OCI-LY3 (cell line): ENCODE measurements at regions not wholly inside any gene's neighbourhood (a gene's known extent, or its start where the extent isn't known, plus 50 kb on each side); places are given as distances from the start of the nearest gene placed in this dataset.

ENCODE experiments used
- H2AFZ ChIP-seq: fragments of 200-600, 300-600 bp; shearing (Covaris generic); 2 replicates; pipeline ENCODE4 v1.6.0; 2014; ENCODE audit warnings: antibody characterized with exemption, low read depth, low read length
- H3K27ac ChIP-seq: fragments of 200-600, 300-600 bp; sonication (generic); 2 replicates; pipeline ENCODE4 v1.5.1; 2014; ENCODE audit warnings: mild to moderate bottlenecking, low read length, moderate library complexity, mixed read lengths
- H3K27me3 ChIP-seq: fragments of 200-600, 300-600 bp; sonication (generic); 2 replicates; pipeline ENCODE4 v1.6.1; 2014; ENCODE audit warnings: low read depth, low read length, mixed read lengths
- H3K36me3 ChIP-seq: fragments of 200-600, 300-600 bp; sonication (generic); replicated peaks from 2 replicates; pipeline ENCODE3; 2014; ENCODE audit warnings: low read depth, low read length, mixed read lengths
- H3K4me1 ChIP-seq: fragments of 300-600, 200-600 bp; sonication (generic); 2 replicates; pipeline ENCODE4 v1.6.1; 2014; ENCODE audit warnings: low read length, mixed read lengths
- H3K4me2 ChIP-seq: fragments of 200-600, 300-600 bp; sonication (generic); 2 replicates; pipeline ENCODE4 v1.6.1; 2014; ENCODE audit warnings: low read length, mixed read lengths
- H3K4me3 ChIP-seq: fragments of 300-600, 200-600 bp; sonication (generic); 2 replicates; pipeline ENCODE4 v1.5.1; 2014; ENCODE audit warnings: antibody characterized with exemption, mild to moderate bottlenecking, low read length, moderate library complexity
- H3K79me2 ChIP-seq: fragments of 300-600, 200-600 bp; shearing (Covaris generic); 2 replicates; pipeline ENCODE4 v1.6.1; 2014; ENCODE audit warnings: mild to moderate bottlenecking, low read length, mixed read lengths
- H3K9ac ChIP-seq: fragments of 300-600, 200-600 bp; shearing (Covaris generic); 2 replicates; pipeline ENCODE4 v1.6.0; 2014; ENCODE audit warnings: mild to moderate bottlenecking, low read length, moderate library complexity
- H3K9me3 ChIP-seq: fragments of 200-600, 300-600 bp; shearing (Covaris generic); 2 replicates; pipeline ENCODE4 v1.6.1; 2014; ENCODE audit warnings: low read length, mixed read lengths; ENCODE audit not compliant: insufficient read depth
- H4K20me1 ChIP-seq: fragments of 200-600, 300-600 bp; sonication (generic); 2 replicates; pipeline ENCODE4 v1.6.1; 2016; ENCODE audit warnings: low read length, mixed read lengths; ENCODE audit not compliant: insufficient read depth
- EZH2phosphoT487 ChIP-seq: fragments of 200-600 bp; shearing (Covaris generic); IDR thresholded peaks from 2 replicates; pipeline ENCODE4 v1.6.1; 2018; ENCODE audit warnings: antibody characterized with exemption, mixed run types, low read depth
- TF ChIP-seq, protein P1 (sequence below): fragments of 200-600, 300-600 bp; sonication (generic); IDR thresholded peaks from 2 replicates; pipeline ENCODE4 v1.5.1; 2014; ENCODE audit warnings: antibody characterized with exemption, low read length, low read depth

DNA sequence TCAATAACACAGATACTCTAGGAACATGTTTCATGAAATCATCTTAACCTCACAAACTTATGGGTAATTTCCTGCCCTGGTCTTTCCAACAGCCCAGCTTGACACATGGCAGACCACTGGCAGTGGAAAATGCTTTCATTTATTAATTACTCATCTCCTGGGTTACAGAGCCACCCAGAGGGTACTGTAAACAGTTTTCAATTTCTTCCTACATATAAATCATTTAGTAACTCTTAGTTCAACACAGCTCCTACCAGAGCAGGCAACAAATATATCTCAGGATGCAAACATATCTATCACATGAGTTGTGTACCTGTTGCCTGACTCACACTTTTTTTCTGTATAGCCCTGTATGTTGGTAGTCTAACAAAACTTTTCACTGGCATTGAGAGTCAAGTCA lies 99.2 kb upstream of the VRK2 start:
- Histone ChIP-seq H3K4me1 (no peaks in the 10 kb centered on the region), H3K4me3 (no peak overlapping the region), H4K20me1 (no peaks in the 10 kb centered on the region)

DNA sequence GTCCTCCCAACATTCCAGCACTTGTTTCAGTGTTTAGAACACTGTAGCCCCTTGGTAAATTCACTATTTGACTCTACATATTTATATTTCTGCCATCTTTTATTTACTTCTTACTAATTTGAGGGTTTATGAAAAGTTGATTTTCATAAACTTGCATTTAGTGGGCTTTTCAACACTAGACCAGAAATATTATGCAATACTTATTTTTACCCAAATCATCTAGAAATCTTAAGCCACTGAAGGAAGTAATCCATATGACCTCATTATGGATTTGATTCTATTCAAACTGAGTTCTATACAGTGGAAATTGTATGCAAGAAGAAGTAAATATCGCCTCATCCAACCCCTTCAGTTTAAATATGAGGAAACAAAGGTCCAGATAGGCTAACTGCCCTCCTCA lies 92.6 kb upstream of the VRK2 start:
- Histone ChIP-seq H3K79me2 (no peaks in the 10 kb centered on the region), H2AFZ (no peak overlapping the region), H3K27me3 (no peaks in the 10 kb centered on the region), H3K4me3 (no peak overlapping the region), H3K4me1 (no peaks in the 10 kb centered on the region), H3K9me3 (no peaks in the 10 kb centered on the region), H3K4me2 (no peak overlapping the region), H3K27ac (no peak overlapping the region), H3K9ac (no peak overlapping the region), H3K36me3 (no peaks in the 10 kb centered on the region), H4K20me1 (no peaks in the 10 kb centered on the region)
- TF ChIP-seq EZH2phosphoT487 = no peak
- TF ChIP-seq, protein P1, sequence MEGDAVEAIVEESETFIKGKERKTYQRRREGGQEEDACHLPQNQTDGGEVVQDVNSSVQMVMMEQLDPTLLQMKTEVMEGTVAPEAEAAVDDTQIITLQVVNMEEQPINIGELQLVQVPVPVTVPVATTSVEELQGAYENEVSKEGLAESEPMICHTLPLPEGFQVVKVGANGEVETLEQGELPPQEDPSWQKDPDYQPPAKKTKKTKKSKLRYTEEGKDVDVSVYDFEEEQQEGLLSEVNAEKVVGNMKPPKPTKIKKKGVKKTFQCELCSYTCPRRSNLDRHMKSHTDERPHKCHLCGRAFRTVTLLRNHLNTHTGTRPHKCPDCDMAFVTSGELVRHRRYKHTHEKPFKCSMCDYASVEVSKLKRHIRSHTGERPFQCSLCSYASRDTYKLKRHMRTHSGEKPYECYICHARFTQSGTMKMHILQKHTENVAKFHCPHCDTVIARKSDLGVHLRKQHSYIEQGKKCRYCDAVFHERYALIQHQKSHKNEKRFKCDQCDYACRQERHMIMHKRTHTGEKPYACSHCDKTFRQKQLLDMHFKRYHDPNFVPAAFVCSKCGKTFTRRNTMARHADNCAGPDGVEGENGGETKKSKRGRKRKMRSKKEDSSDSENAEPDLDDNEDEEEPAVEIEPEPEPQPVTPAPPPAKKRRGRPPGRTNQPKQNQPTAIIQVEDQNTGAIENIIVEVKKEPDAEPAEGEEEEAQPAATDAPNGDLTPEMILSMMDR = no peak

More for the DNA sequence above, 99.2 kb upstream of the VRK2 start:
- Histone ChIP-seq H3K36me3 (no peaks in the 10 kb centered on the region), H3K27me3 (no peaks in the 10 kb centered on the region), H3K79me2 (no peaks in the 10 kb centered on the region), H3K9ac (no peak overlapping the region), H2AFZ (no peak overlapping the region), H3K4me2 (no peak overlapping the region), H3K27ac (no peak overlapping the region), H3K9me3 (no peaks in the 10 kb centered on the region)
- TF ChIP-seq, protein P1 = no peak
- TF ChIP-seq EZH2phosphoT487 = no peak

DNA sequence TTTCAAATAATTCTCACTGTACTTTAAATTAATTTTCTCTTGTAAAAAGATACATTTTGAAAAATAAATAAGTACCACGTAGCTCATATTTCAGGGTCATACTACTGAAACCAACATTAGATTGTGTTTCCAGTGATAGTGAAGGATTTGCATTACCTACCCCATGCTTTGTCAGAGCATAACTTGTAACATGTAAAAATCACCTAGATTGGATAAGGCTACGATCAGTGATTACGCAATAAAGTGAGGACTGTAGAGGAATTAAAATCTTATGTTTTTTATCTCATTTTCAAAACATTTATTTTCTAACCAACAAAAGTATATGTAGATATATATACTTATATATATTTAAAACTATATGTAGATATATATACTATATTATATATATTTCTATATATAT lies 89.4 kb upstream of the VRK2 start:
- no peaks in the 10 kb centered on the region for H3K4me1 ChIP-seq
- H3K27ac ChIP-seq = no peak overlapping the region
- no peaks in the 10 kb centered on the region for H4K20me1 ChIP-seq
- H3K9ac ChIP-seq = no peak overlapping the region
- TF ChIP-seq, protein P1 = no peak
- TF ChIP-seq EZH2phosphoT487 = no peak
- H3K27me3 ChIP-seq = no peaks in the 10 kb centered on the region
- no peaks in the 10 kb centered on the region for H3K9me3 ChIP-seq
- H2AFZ ChIP-seq = no peak overlapping the region
- H3K4me2 ChIP-seq = no peak overlapping the region
- H3K36me3 ChIP-seq = no peaks in the 10 kb centered on the region
- H3K79me2 ChIP-seq = no peaks in the 10 kb centered on the region
- no peak overlapping the region for H3K4me3 ChIP-seq

DNA sequence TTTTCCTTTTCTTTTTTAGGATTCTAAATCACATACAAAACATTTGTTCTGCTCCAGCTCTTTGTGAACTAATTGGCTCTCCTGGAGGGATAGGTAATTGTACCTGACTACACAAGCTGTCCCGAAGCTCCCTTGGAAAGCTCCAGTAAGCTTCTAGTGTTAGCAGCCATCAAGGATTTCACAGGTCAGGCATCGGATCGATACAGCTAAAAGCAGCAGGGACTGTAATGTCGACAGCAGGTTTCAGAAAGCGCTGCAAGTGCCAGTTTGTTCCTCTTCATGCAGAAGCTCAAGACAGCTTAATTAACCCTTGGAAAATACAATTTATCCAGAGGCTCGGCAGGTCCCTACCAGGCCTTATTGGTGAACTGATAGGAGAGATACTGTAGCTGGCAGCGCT lies 87.2 kb upstream of the VRK2 start:
- Histone ChIP-seq H3K79me2 (no peaks in the 10 kb centered on the region), H3K27ac (no peak overlapping the region), H3K9ac (no peak overlapping the region), H4K20me1 (no peaks in the 10 kb centered on the region), H3K4me2 (no peak overlapping the region), H3K4me1 (0 out of 2 replicates have a peak, but pooled peaks cover 6% of the 10 kb centered on the region), H3K4me3 (no peak overlapping the region), H2AFZ (no peak overlapping the region), H3K27me3 (no peaks in the 10 kb centered on the region), H3K9me3 (no peaks in the 10 kb centered on the region), H3K36me3 (no peaks in the 10 kb centered on the region)
- TF ChIP-seq, protein P1 = no peak
- no peak for TF ChIP-seq EZH2phosphoT487
